IPS DF 6.9 (cell line): ENCODE measurements at regions not wholly inside any gene's neighbourhood (a gene's known extent, or its start where the extent isn't known, plus 50 kb on each side); places are given as distances from the start of the nearest gene placed in this dataset.

ENCODE experiments used
- DNase-seq: peaks from one replicate; pipeline ENCODE4 v3.0.0-alpha.2; 2013; ENCODE audit warnings: low read depth, low spot score
- H3K27ac ChIP-seq: one replicate; pipeline ENCODE4 v1.5.1; 2013; ENCODE audit warnings: low read length, control low read depth
- H3K27me3 ChIP-seq: 2 replicates; pipeline ENCODE4 v1.6.1; 2013; ENCODE audit warnings: mild to moderate bottlenecking, low read length; ENCODE audit not compliant: control insufficient read depth, insufficient read depth
- H3K36me3 ChIP-seq: 2 replicates; pipeline ENCODE4 v1.6.1; 2013; ENCODE audit warnings: low read length; ENCODE audit not compliant: control insufficient read depth, insufficient read depth
- H3K4me1 ChIP-seq: 2 replicates; pipeline ENCODE4 v1.6.1; 2013; ENCODE audit warnings: low read length; ENCODE audit not compliant: control insufficient read depth, insufficient read depth
- H3K4me3 ChIP-seq: 2 replicates; pipeline ENCODE4 v1.5.1; 2013; ENCODE audit warnings: mild to moderate bottlenecking, low read length
- H3K9me3 ChIP-seq: 2 replicates; pipeline ENCODE4 v1.6.1; 2013; ENCODE audit warnings: low read length, inconsistent platforms; ENCODE audit not compliant: control insufficient read depth, insufficient read depth
- WGBS: extraction: QIAGEN DNeasy Blood & Tissue Kit; methylation state at CpG from one replicate; pipeline ENCODE4 v1.1.7; 2013; ENCODE audit warnings: mixed read lengths, missing lambda C conversion rate; ENCODE audit not compliant: insufficient read length, insufficient coverage; 5-methylcytosine and 5-hydroxymethylcytosine counted together

GRCh38 chr12:116382686-116383530 lies 105.4 kb upstream of the MED13L start:
- H3K9me3 ChIP-seq: no peaks in the 10 kb centered on the region
- no CpG with 5 or more reads among the region's 13 CpGs for WGBS
- no peaks in the 10 kb centered on the region for H3K27me3 ChIP-seq
- H3K27ac ChIP-seq: no peak overlapping the region
- H3K36me3 ChIP-seq: no peaks in the 10 kb centered on the region
- peaks cover 5% of the 10 kb centered on the region for H3K4me1 ChIP-seq
- DNase-seq: no peak
- no peak overlapping the region for H3K4me3 ChIP-seq

GRCh38 chr12:116384175-116384574 lies 106.7 kb upstream of the MED13L start:
- DNase-seq: no peak
- Histone ChIP-seq H3K27ac (no peak overlapping the region), H3K4me3 (no peak overlapping the region), H3K9me3 (no peaks in the 10 kb centered on the region), H3K36me3 (no peaks in the 10 kb centered on the region), H3K27me3 (no peaks in the 10 kb centered on the region), H3K4me1 (peaks cover 5% of the 10 kb centered on the region)
- no CpG with 5 or more reads among the region's 5 CpGs for WGBS

GRCh38 chr12:116384691-116385485 lies 107.4 kb upstream of the MED13L start:
- WGBS: no CpG with 5 or more reads among the region's 7 CpGs
- H3K4me1 ChIP-seq: peaks cover 5% of the 10 kb centered on the region
- H3K4me3 ChIP-seq: no peak overlapping the region
- H3K9me3 ChIP-seq: no peaks in the 10 kb centered on the region
- no peak for DNase-seq
- no peaks in the 10 kb centered on the region for H3K36me3 ChIP-seq
- no peaks in the 10 kb centered on the region for H3K27me3 ChIP-seq
- no peak overlapping the region for H3K27ac ChIP-seq

GRCh38 chr12:116385486-116386217 lies 108.2 kb upstream of the MED13L start:
- peaks cover 5% of the 10 kb centered on the region for H3K4me1 ChIP-seq
- no peak overlapping the region for H3K27ac ChIP-seq
- no CpG with 5 or more reads among the region's 21 CpGs for WGBS
- no peaks in the 10 kb centered on the region for H3K27me3 ChIP-seq
- no peak for DNase-seq
- no peaks in the 10 kb centered on the region for H3K36me3 ChIP-seq
- H3K4me3 ChIP-seq: no peak overlapping the region
- no peaks in the 10 kb centered on the region for H3K9me3 ChIP-seq

- Histone ChIP-seq H3K27ac (no peak overlapping the region), H3K27me3 (no peaks in the 10 kb centered on the region; the same call in 1 of the 2 replicates), H3K4me1 (no peaks in the 10 kb centered on the region), H3K36me3 (no peaks in the 10 kb centered on the region), H3K4me3 (no peak overlapping the region), H3K9me3 (no peaks in the 10 kb centered on the region)
- WGBS: no CpG with 5 or more reads among the region's 6 CpGs
- no peak for DNase-seq
Observed at GRCh38 chr12:116389326-116389725, 111.8 kb upstream of the MED13L start.

- H3K36me3 ChIP-seq: no peaks in the 10 kb centered on the region
- DNase-seq: no peak
- H3K4me1 ChIP-seq: no peaks in the 10 kb centered on the region
- no peak overlapping the region for H3K4me3 ChIP-seq
- WGBS: no CpG with 5 or more reads among the region's 5 CpGs
- H3K27me3 ChIP-seq: no peaks in the 10 kb centered on the region; the same call in 1 of the 2 replicates
- no peak overlapping the region for H3K27ac ChIP-seq
- no peaks in the 10 kb centered on the region for H3K9me3 ChIP-seq
Observed at GRCh38 chr12:116389990-116390389, 112.5 kb upstream of the MED13L start.

- WGBS: no CpG with 5 or more reads among the region's 6 CpGs
- H3K9me3 ChIP-seq: no peaks in the 10 kb centered on the region
- H3K36me3 ChIP-seq: no peaks in the 10 kb centered on the region
- no peak for DNase-seq
- no peaks in the 10 kb centered on the region for H3K4me1 ChIP-seq
- no peak overlapping the region for H3K4me3 ChIP-seq
- H3K27me3 ChIP-seq: no peaks in the 10 kb centered on the region; the same call in 1 of the 2 replicates
- H3K27ac ChIP-seq: no peak overlapping the region
Observed at GRCh38 chr12:116390401-116391335, 113.2 kb upstream of the MED13L start.

GRCh38 chr12:116391501-116391900 lies 114.0 kb upstream of the MED13L start:
- Histone ChIP-seq H3K27ac (no peak overlapping the region), H3K36me3 (no peaks in the 10 kb centered on the region), H3K9me3 (no peaks in the 10 kb centered on the region), H3K4me1 (no peaks in the 10 kb centered on the region), H3K27me3 (no peaks in the 10 kb centered on the region; the same call in 1 of the 2 replicates), H3K4me3 (no peak overlapping the region)
- WGBS: no CpG with 5 or more reads among the region's 3 CpGs
- DNase-seq: no peak

GRCh38 chr12:116392061-116392460 lies 114.6 kb upstream of the MED13L start:
- no peaks in the 10 kb centered on the region; the same call in 1 of the 2 replicates for H3K27me3 ChIP-seq
- WGBS: no CpG with 5 or more reads among the region's 6 CpGs
- no peaks in the 10 kb centered on the region for H3K4me1 ChIP-seq
- no peaks in the 10 kb centered on the region for H3K9me3 ChIP-seq
- no peak for DNase-seq
- no peak overlapping the region for H3K4me3 ChIP-seq
- no peaks in the 10 kb centered on the region for H3K36me3 ChIP-seq
- no peak overlapping the region for H3K27ac ChIP-seq
